KOPT-K1 (cell line): ENCODE measurements at regions not wholly inside any gene's neighbourhood (a gene's known extent, or its start where the extent isn't known, plus 50 kb on each side); places are given as distances from the start of the nearest gene placed in this dataset.

Source experiments
- H3K27ac ChIP-seq: fragments of 200-600 bp; sonication (generic); 2 replicates; pipeline ENCODE4 v1.5.1; 2016; ENCODE audit warnings: antibody characterized with exemption, mild to moderate bottlenecking, low read depth, low read length; ENCODE audit not compliant: poor library complexity, severe bottlenecking
- H3K36me3 ChIP-seq: fragments of 200-600 bp; sonication (generic); 2 replicates; pipeline ENCODE4 v1.5.1; 2017; ENCODE audit warnings: antibody characterized with exemption, mild to moderate bottlenecking, low read length, moderate library complexity; ENCODE audit not compliant: insufficient read depth
- H3K9me3 ChIP-seq: fragments of 200-600 bp; sonication (generic); 2 replicates; pipeline ENCODE4 v1.5.1; 2017; ENCODE audit warnings: antibody characterized with exemption, low read length, mild to moderate bottlenecking; ENCODE audit not compliant: insufficient read depth, poor library complexity, severe bottlenecking

- Histone ChIP-seq H3K9me3 (peaks cover 9% of the 10 kb centered on the region), H3K27ac (no peak overlapping the region), H3K36me3 (no peaks in the 10 kb centered on the region)
Measured at GRCh38 chr12:61384511-61384910, 875.7 kb upstream of the USP15 start.

GRCh38 chr12:61385771-61386170, 874.4 kb upstream of the USP15 start:
- H3K36me3 ChIP-seq: no peaks in the 10 kb centered on the region
- H3K27ac ChIP-seq: no peak overlapping the region
- peaks cover 9% of the 10 kb centered on the region for H3K9me3 ChIP-seq

- H3K36me3 ChIP-seq: no peaks in the 10 kb centered on the region
- no peak overlapping the region for H3K27ac ChIP-seq
- no peaks in the 10 kb centered on the region for H3K9me3 ChIP-seq
Measured at GRCh38 chr12:61397668-61398067, 862.5 kb upstream of the USP15 start.

GRCh38 chr12:61412201-61412600, 848.0 kb upstream of the USP15 start:
- Histone ChIP-seq H3K9me3 (no peaks in the 10 kb centered on the region), H3K27ac (no peak overlapping the region), H3K36me3 (no peaks in the 10 kb centered on the region)

- no peak overlapping the region for H3K27ac ChIP-seq
- no peaks in the 10 kb centered on the region for H3K9me3 ChIP-seq
- no peaks in the 10 kb centered on the region for H3K36me3 ChIP-seq
Measured at GRCh38 chr12:61414470-61414869, 845.7 kb upstream of the USP15 start.

- H3K9me3 ChIP-seq: no peaks in the 10 kb centered on the region
- H3K36me3 ChIP-seq: no peaks in the 10 kb centered on the region
- H3K27ac ChIP-seq: no peak overlapping the region
Measured at GRCh38 chr12:61422786-61423185, 837.4 kb upstream of the USP15 start.

- Histone ChIP-seq H3K36me3 (no peaks in the 10 kb centered on the region), H3K9me3 (no peaks in the 10 kb centered on the region), H3K27ac (no peak overlapping the region)
Measured at GRCh38 chr12:61452076-61452475, 808.1 kb upstream of the USP15 start.

- Histone ChIP-seq H3K9me3 (no peaks in the 10 kb centered on the region), H3K36me3 (no peaks in the 10 kb centered on the region), H3K27ac (no peak overlapping the region)
Measured at GRCh38 chr12:61487728-61488127, 772.5 kb upstream of the USP15 start.

GRCh38 chr12:61490526-61491498, 769.4 kb upstream of the USP15 start:
- H3K9me3 ChIP-seq: no peaks in the 10 kb centered on the region
- H3K36me3 ChIP-seq: no peaks in the 10 kb centered on the region
- H3K27ac ChIP-seq: no peak overlapping the region

- H3K36me3 ChIP-seq: no peaks in the 10 kb centered on the region
Measured at GRCh38 chr12:61502179-61502578, 758.0 kb upstream of the USP15 start.

GRCh38 chr12:61504396-61505080, 755.7 kb upstream of the USP15 start:
- Histone ChIP-seq H3K27ac (no peak overlapping the region), H3K36me3 (no peaks in the 10 kb centered on the region), H3K9me3 (no peaks in the 10 kb centered on the region)

More at GRCh38 chr12:61502179-61502578, 758.0 kb upstream of the USP15 start:
- H3K9me3 ChIP-seq: no peaks in the 10 kb centered on the region
- H3K27ac ChIP-seq: no peak overlapping the region

- no peaks in the 10 kb centered on the region for H3K36me3 ChIP-seq
- H3K27ac ChIP-seq: no peak overlapping the region
Measured at GRCh38 chr12:61513499-61513898, 746.7 kb upstream of the USP15 start.

GRCh38 chr12:61514016-61514415, 746.2 kb upstream of the USP15 start:
- H3K27ac ChIP-seq: no peak overlapping the region
- no peaks in the 10 kb centered on the region for H3K9me3 ChIP-seq
- H3K36me3 ChIP-seq: no peaks in the 10 kb centered on the region

More at GRCh38 chr12:61513499-61513898, 746.7 kb upstream of the USP15 start:
- H3K9me3 ChIP-seq: no peaks in the 10 kb centered on the region

- no peak overlapping the region for H3K27ac ChIP-seq
- H3K9me3 ChIP-seq: no peaks in the 10 kb centered on the region
- no peaks in the 10 kb centered on the region for H3K36me3 ChIP-seq
Measured at GRCh38 chr12:61521258-61521657, 738.9 kb upstream of the USP15 start.

GRCh38 chr12:61523276-61523992, 736.8 kb upstream of the USP15 start:
- Histone ChIP-seq H3K27ac (no peak overlapping the region), H3K36me3 (no peaks in the 10 kb centered on the region), H3K9me3 (no peaks in the 10 kb centered on the region)
